Keratinocyte (primary cell): ENCODE measurements at regions not wholly inside any gene's neighbourhood (a gene's known extent, or its start where the extent isn't known, plus 50 kb on each side); places are given as distances from the start of the nearest gene placed in this dataset.
A peak's percentile ranks its signal among the peaks of the same experiment; 100 is the strongest.

Source experiments
- DNase-seq: peaks from one replicate; pipeline ENCODE4 v3.0.0-alpha.2; 2011; ENCODE audit warnings: low read depth, missing footprints, low spot score
- FAIRE-seq: peaks from 2 replicates; lab custom pipeline; 2011; peaks lifted over from hg19 to GRCh38; lab: Jason Lieb, UNC
- H2AFZ ChIP-seq: 2 replicates; pipeline ENCODE4 v1.6.0; 2012; ENCODE audit warnings: low read length, control low read depth, inconsistent platforms; ENCODE audit not compliant: control insufficient read depth
- H3K27ac ChIP-seq: 2 replicates; pipeline ENCODE4 v1.5.1; 2011; ENCODE audit warnings: low read length; ENCODE audit not compliant: control insufficient read depth, insufficient read depth
- H3K27me3 ChIP-seq: 3 replicates; pipeline ENCODE4 v1.6.0; 2011; ENCODE audit warnings: low read length; ENCODE audit not compliant: control insufficient read depth, insufficient read depth; ENCODE audit errors: extremely low read depth
- H3K36me3 ChIP-seq, 2 experiments: 2 replicates in 1 of 2; 3 replicates in 1 of 2; pipeline ENCODE4 v1.5.1; 2011; ENCODE audit warnings: low read length in 2 of 2, mild to moderate bottlenecking in 1 of 2; ENCODE audit not compliant: control insufficient read depth in 2 of 2, insufficient read depth in 2 of 2; ENCODE audit errors: extremely low read depth in 1 of 2
- H3K4me1 ChIP-seq: 3 replicates; pipeline ENCODE4 v1.5.1; 2011; ENCODE audit warnings: low read length; ENCODE audit not compliant: control insufficient read depth, insufficient read depth; ENCODE audit errors: extremely low read depth
- H3K4me2 ChIP-seq: 3 replicates; pipeline ENCODE4 v1.6.0; 2011; ENCODE audit warnings: low read depth, low read length; ENCODE audit not compliant: control insufficient read depth, insufficient read depth; ENCODE audit errors: extremely low read depth
- H3K4me3 ChIP-seq, 3 experiments: fragments of 200-600 bp in 1 of 3; sonication (generic) in 1 of 3; 2 replicates in 2 of 3; 3 replicates in 1 of 3; pipeline ENCODE4 v1.5.1; 2011 to 2016; ENCODE audit warnings: low read length in 3 of 3, mild to moderate bottlenecking in 3 of 3, control low read depth in 2 of 3, inconsistent platforms in 1 of 3, low read depth in 1 of 3, mixed read lengths in 1 of 3, mixed run types in 1 of 3, moderate library complexity in 1 of 3; ENCODE audit not compliant: control insufficient read depth in 2 of 3, insufficient read depth in 2 of 3; ENCODE audit errors: extremely low read depth in 1 of 3
- H3K79me2 ChIP-seq: 2 replicates; pipeline ENCODE4 v1.6.0; 2012; ENCODE audit warnings: low read length; ENCODE audit not compliant: control insufficient read depth, insufficient read depth
- H3K9ac ChIP-seq: 3 replicates; pipeline ENCODE4 v1.6.0; 2011; ENCODE audit warnings: low read length; ENCODE audit not compliant: control insufficient read depth, insufficient read depth; ENCODE audit errors: extremely low read depth
- H3K9me1 ChIP-seq: 3 replicates; pipeline ENCODE4 v1.6.0; 2011; ENCODE audit warnings: low read length; ENCODE audit not compliant: control insufficient read depth, insufficient read depth; ENCODE audit errors: extremely low read depth
- H3K9me3 ChIP-seq: 2 replicates; pipeline ENCODE4 v1.5.1; 2012; ENCODE audit warnings: low read depth, low read length; ENCODE audit not compliant: control insufficient read depth
- H4K20me1 ChIP-seq: 3 replicates; pipeline ENCODE4 v1.6.0; 2011; ENCODE audit warnings: low read length; ENCODE audit not compliant: control insufficient read depth, insufficient read depth; ENCODE audit errors: extremely low read depth
- CTCF ChIP-seq, 3 experiments: IDR thresholded peaks in 1 of 3; conservative IDR thresholded peaks in 1 of 3; optimal IDR thresholded peaks in 1 of 3; 2 replicates in 2 of 3; 3 replicates in 1 of 3; pipeline versions ENCODE3 to v1.5.1; 2011; ENCODE audit warnings: low read length in 3 of 3, mild to moderate bottlenecking in 3 of 3, moderate library complexity in 2 of 3, control low read depth in 1 of 3, inconsistent platforms in 1 of 3; ENCODE audit not compliant: insufficient read depth in 2 of 3; ENCODE audit errors: extremely low read depth in 1 of 3
- EZH2 ChIP-seq: IDR thresholded peaks from one replicate; pipeline ENCODE4 v1.6.1; 2012; ENCODE audit warnings: inconsistent platforms, mild to moderate bottlenecking, low read length, moderate library complexity
- dilution Hi-C: fragments of 300-500 bp; cut with MboI; formaldehyde crosslinking; loops from one replicate; pipeline ENCODE4 v1.7.0; 2020; ENCODE audit warnings: low sequenced_read_pairs; ENCODE audit not compliant: extremely low pct_ligation_motif_present

GRCh38 chr3:182608832-182609231, 184.5 kb upstream of the ATP11B start:
- dilution Hi-C loops = no loop called here
- Histone ChIP-seq H2AFZ (peak overlapping the region; percentile 62), H3K4me1 (peaks cover 27% of the 10 kb centered on the region), H3K4me2 (peak overlapping the region; percentile 80), H3K9ac (no peak overlapping the region), H3K79me2 (no peaks in the 10 kb centered on the region), H3K9me3 (no peaks in the 10 kb centered on the region), H3K36me3 (no peaks in the 10 kb centered on the region), H3K4me3 (no peak overlapping the region), H4K20me1 (no peaks in the 10 kb centered on the region), H3K27me3 (no peaks in the 10 kb centered on the region), H3K9me1 (no peaks in the 10 kb centered on the region), H3K27ac (peak overlapping the region; percentile 65)
- DNase-seq (no peak), FAIRE-seq (no peak)
- no peak for TF ChIP-seq CTCF (optimal IDR thresholded peaks at IDR 0.05 in 1 of 3, IDR thresholded peaks at IDR 0.05 in 1 of 3, conservative IDR thresholded peaks at IDR 0.05 in 1 of 3; ENCODE audit: extremely low read depth in 1 of 3, insufficient read depth in 2 of 3, low read length in 3 of 3)
- no peak for TF ChIP-seq EZH2

- Histone ChIP-seq H3K27me3 (no peaks in the 10 kb centered on the region), H3K9ac (peak overlapping the region; percentile 40), H3K4me3 (peak overlapping the region in 2 of 3 experiments; percentile 41 to 50), H3K4me1 (peaks cover 23% of the 10 kb centered on the region), H3K27ac (peak overlapping the region; percentile 65), H3K4me2 (peak overlapping the region; percentile 80), H3K9me3 (no peaks in the 10 kb centered on the region), H4K20me1 (no peaks in the 10 kb centered on the region), H2AFZ (peak overlapping the region; percentile 62), H3K9me1 (no peaks in the 10 kb centered on the region), H3K79me2 (no peaks in the 10 kb centered on the region), H3K36me3 (no peaks in the 10 kb centered on the region)
- DNase-seq (peak; percentile 54), FAIRE-seq (peak; percentile 97)
- TF ChIP-seq EZH2 = no peak
- no peak for TF ChIP-seq CTCF (optimal IDR thresholded peaks at IDR 0.05 in 1 of 3, IDR thresholded peaks at IDR 0.05 in 1 of 3, conservative IDR thresholded peaks at IDR 0.05 in 1 of 3; ENCODE audit: extremely low read depth in 1 of 3, insufficient read depth in 2 of 3, low read length in 3 of 3)
- dilution Hi-C loops = no loop called here
These were observed 183.6 kb upstream of the ATP11B start for GRCh38 chr3:182609575-182610156.
